H9 (cell line): ENCODE measurements at regions not wholly inside any gene's neighbourhood (a gene's known extent, or its start where the extent isn't known, plus 50 kb on each side); places are given as distances from the start of the nearest gene placed in this dataset.

Source experiments
- DNase-seq: peaks from one replicate; pipeline ENCODE4 v3.0.0-alpha.2; 2017
- H2AFZ ChIP-seq: one replicate; pipeline ENCODE4 v1.6.1; 2013; ENCODE audit warnings: mild to moderate bottlenecking, low read length, control low read depth, moderate library complexity
- H2AK5ac ChIP-seq: 2 replicates; pipeline ENCODE4 v1.6.1; 2013; ENCODE audit warnings: low read length, control low read depth, mixed read lengths; ENCODE audit not compliant: insufficient read length
- H2BK120ac ChIP-seq: one replicate; pipeline ENCODE4 v1.6.1; 2013; ENCODE audit warnings: low read depth, mild to moderate bottlenecking, low read length, control low read depth, inconsistent platforms; ENCODE audit not compliant: poor library complexity, severe bottlenecking
- H2BK12ac ChIP-seq: 2 replicates; pipeline ENCODE4 v1.6.1; 2013; ENCODE audit warnings: low read length, control low read depth, mixed read lengths, low read depth; ENCODE audit not compliant: insufficient read length
- H2BK15ac ChIP-seq: 2 replicates; pipeline ENCODE4 v1.6.1; 2013; ENCODE audit warnings: low read depth, low read length, control low read depth
- H2BK20ac ChIP-seq: one replicate; pipeline ENCODE4 v1.6.1; 2013; ENCODE audit warnings: low read depth, mild to moderate bottlenecking, low read length, control low read depth, inconsistent platforms; ENCODE audit not compliant: poor library complexity, severe bottlenecking
- H2BK5ac ChIP-seq: 2 replicates; pipeline ENCODE4 v1.6.1; 2013; ENCODE audit warnings: low read length, control low read depth, mixed read lengths; ENCODE audit not compliant: insufficient read length
- H3K14ac ChIP-seq: 2 replicates; pipeline ENCODE4 v1.6.1; 2013; ENCODE audit warnings: low read length, control low read depth; ENCODE audit not compliant: insufficient read depth
- H3K18ac ChIP-seq: 2 replicates; pipeline ENCODE4 v1.6.1; 2013; ENCODE audit warnings: low read depth, mild to moderate bottlenecking, mixed read lengths, low read length, control low read depth; ENCODE audit not compliant: insufficient read length
- H3K23ac ChIP-seq: 2 replicates; pipeline ENCODE4 v1.6.1; 2013; ENCODE audit warnings: low read length, control low read depth, mixed read lengths, low read depth; ENCODE audit not compliant: insufficient read length
- H3K23me2 ChIP-seq: 2 replicates; pipeline ENCODE4 v1.6.1; 2013; ENCODE audit warnings: low read depth, mild to moderate bottlenecking, mixed read lengths, low read length, control low read depth; ENCODE audit not compliant: insufficient read length, poor library complexity, severe bottlenecking
- H3K27ac ChIP-seq: 2 replicates; pipeline ENCODE4 v1.5.1; 2013; ENCODE audit warnings: low read length, control low read depth, mixed read lengths, low read depth; ENCODE audit not compliant: insufficient read length
- H3K27me3 ChIP-seq: 2 replicates; pipeline ENCODE4 v1.6.1; 2013; ENCODE audit warnings: low read length, control low read depth, inconsistent platforms; ENCODE audit not compliant: insufficient read depth
- H3K4ac ChIP-seq: 2 replicates; pipeline ENCODE4 v1.6.1; 2013; ENCODE audit warnings: low read depth, mild to moderate bottlenecking, control low read depth, inconsistent platforms, low read length, moderate library complexity
- H3K4me1 ChIP-seq: 2 replicates; pipeline ENCODE4 v1.6.1; 2013; ENCODE audit warnings: low read length, control low read depth, inconsistent platforms; ENCODE audit not compliant: insufficient read depth
- H3K4me2 ChIP-seq: 2 replicates; pipeline ENCODE4 v1.6.1; 2013; ENCODE audit warnings: low read length, control low read depth, mixed read lengths; ENCODE audit not compliant: insufficient read length, insufficient read depth
- H3K56ac ChIP-seq: 2 replicates; pipeline ENCODE4 v1.6.1; 2013; ENCODE audit warnings: low read depth, mild to moderate bottlenecking, mixed read lengths, low read length, control low read depth; ENCODE audit not compliant: insufficient read length
- H3K79me1 ChIP-seq: 2 replicates; pipeline ENCODE4 v1.6.1; 2013; ENCODE audit warnings: low read depth, mild to moderate bottlenecking, moderate library complexity, low read length, control low read depth, inconsistent platforms; ENCODE audit not compliant: insufficient read depth, poor library complexity, severe bottlenecking
- H3K79me2 ChIP-seq: 2 replicates; pipeline ENCODE4 v1.6.1; 2013; ENCODE audit warnings: low read length, control low read depth, inconsistent platforms; ENCODE audit not compliant: insufficient read depth
- H3K9ac ChIP-seq: 2 replicates; pipeline ENCODE4 v1.6.1; 2013; ENCODE audit warnings: low read length, control low read depth, mixed read lengths; ENCODE audit not compliant: insufficient read length; ENCODE audit errors: extremely low read depth
- H3K9me3 ChIP-seq: one replicate; pipeline ENCODE4 v1.6.1; 2013; ENCODE audit warnings: low read depth, low read length, inconsistent platforms; ENCODE audit not compliant: control insufficient read depth
- H3T11ph ChIP-seq: one replicate; pipeline ENCODE4 v1.6.1; 2013; ENCODE audit warnings: mild to moderate bottlenecking, low read length, control low read depth, inconsistent platforms
- H4K20me1 ChIP-seq: one replicate; pipeline ENCODE4 v1.6.1; 2013; ENCODE audit not compliant: control insufficient read depth, insufficient read length, insufficient read depth
- H4K5ac ChIP-seq: 2 replicates; pipeline ENCODE4 v1.6.1; 2013; ENCODE audit warnings: low read depth, mild to moderate bottlenecking, mixed read lengths, low read length, control low read depth; ENCODE audit not compliant: insufficient read length
- H4K8ac ChIP-seq: replicated peaks from 2 replicates; pipeline ENCODE4 v1.6.1; 2013; ENCODE audit warnings: low read length, control low read depth, mixed read lengths, low read depth; ENCODE audit not compliant: insufficient read length
- H4K91ac ChIP-seq: 2 replicates; pipeline ENCODE4 v1.6.1; 2013; ENCODE audit warnings: low read depth, mild to moderate bottlenecking, moderate library complexity, mixed read lengths, low read length, control low read depth; ENCODE audit not compliant: insufficient read length
- H3K27ac Mint-ChIP-seq, 3 experiments: 2 replicates in 2 of 3; 3 replicates in 1 of 3; pipeline ENCODE4 v1.8.0; 2020 to 2021; ENCODE audit warnings: mixed read lengths in 3 of 3, mild to moderate bottlenecking in 1 of 3, moderate library complexity in 1 of 3
- H3K27me3 Mint-ChIP-seq: 2 replicates; pipeline ENCODE4 v1.8.0; 2021; ENCODE audit warnings: low read depth, mild to moderate bottlenecking, moderate library complexity, mixed read lengths
- H3K36me3 Mint-ChIP-seq, 3 experiments: 2 replicates in 2 of 3; 3 replicates in 1 of 3; pipeline ENCODE4 v1.8.0; 2020 to 2021; ENCODE audit warnings: low read depth in 3 of 3, mixed read lengths in 3 of 3; ENCODE audit not compliant: insufficient read depth in 1 of 3
- H3K4me1 Mint-ChIP-seq, 2 experiments: 2 replicates each; pipeline ENCODE4 v1.8.0; 2020; ENCODE audit warnings: mixed read lengths in 2 of 2
- H3K4me3 Mint-ChIP-seq, 2 experiments: 2 replicates in 1 of 2; 3 replicates in 1 of 2; pipeline ENCODE4 v1.8.0; 2020 to 2021; ENCODE audit warnings: mild to moderate bottlenecking in 2 of 2, mixed read lengths in 2 of 2, moderate library complexity in 1 of 2
- H3K9me3 Mint-ChIP-seq, 2 experiments: 2 replicates in 1 of 2; 3 replicates in 1 of 2; pipeline ENCODE4 v1.8.0; 2020; ENCODE audit warnings: mild to moderate bottlenecking in 2 of 2, mixed read lengths in 2 of 2, moderate library complexity in 1 of 2
- CTCF ChIP-seq: fragments of 200-600 bp; sonication (generic); conservative IDR thresholded peaks from 3 replicates; pipeline ENCODE4 v1.8.0; 2021; ENCODE audit warnings: antibody characterized with exemption, mild to moderate bottlenecking
- WGBS: extraction: QIAGEN DNeasy Blood & Tissue Kit; methylation state at CpG from one replicate; pipeline ENCODE4 v1.1.7; 2013; ENCODE audit warnings: missing lambda C conversion rate, low lambda C conversion rate, mixed read lengths; ENCODE audit not compliant: insufficient read length; ENCODE audit errors: extremely low coverage; 5-methylcytosine and 5-hydroxymethylcytosine counted together

GRCh38 chr11:115580927-115581680, 76.9 kb upstream of the CADM1 start:
- Histone ChIP-seq H2AFZ (no peak overlapping the region), H3K79me1 (no peaks in the 10 kb centered on the region), H2BK20ac (no peak overlapping the region), H3K4me2 (no peak overlapping the region), H3K23ac (no peak overlapping the region), H3K56ac (no peak overlapping the region), H3K9ac (no peak overlapping the region), H3K79me2 (no peaks in the 10 kb centered on the region), H3K14ac (no peak overlapping the region), H3K4me1 (peaks cover 17% of the 10 kb centered on the region), H2AK5ac (no peak overlapping the region), H2BK12ac (no peak overlapping the region), H3K4ac (no peak overlapping the region), H3K27ac (no peak overlapping the region), H4K91ac (no peak overlapping the region), H3K27me3 (no peaks in the 10 kb centered on the region), H3T11ph (no peak overlapping the region), H3K9me3 (no peaks in the 10 kb centered on the region), H3K23me2 (no peaks in the 10 kb centered on the region), H3K18ac (no peak overlapping the region), H2BK5ac (no peak overlapping the region), H4K20me1 (no peaks in the 10 kb centered on the region), H4K5ac (no peak overlapping the region), H2BK15ac (no peak overlapping the region), H4K8ac (no peak overlapping the region), H2BK120ac (no peak overlapping the region)
- no peak overlapping the region for H3K27ac Mint-ChIP-seq
- no peaks in the 10 kb centered on the region; a peak in 1 of 5 replicates for H3K9me3 Mint-ChIP-seq
- no peaks in the 10 kb centered on the region for H3K36me3 Mint-ChIP-seq
- peaks cover 14% of the 10 kb centered on the region for H3K27me3 Mint-ChIP-seq
- no peak overlapping the region for H3K4me3 Mint-ChIP-seq
- no CpG with 5 or more reads among the region's 7 CpGs for WGBS
- peaks cover 30 to 34% of the 10 kb centered on the region in 2 experiments for H3K4me1 Mint-ChIP-seq
- no peak for DNase-seq
- no peak for TF ChIP-seq CTCF
